GM18868 (cell line): ENCODE measurements at regions not wholly inside any gene's neighbourhood (a gene's known extent, or its start where the extent isn't known, plus 50 kb on each side); places are given as distances from the start of the nearest gene placed in this dataset.

Experiments
- ATAC-seq: cut with Tn5 transposase; IDR thresholded peaks from one replicate; pipeline ENCODE4 v1.9.1; 2021; ENCODE audit warnings: mild to moderate bottlenecking, moderate library complexity; ENCODE audit not compliant: unreplicated experiment

GRCh38 chr2:39534095-39534711, 97.1 kb upstream of the MAP4K3 start:
- no peak for ATAC-seq

- no peak for ATAC-seq
These were observed 98.6 kb upstream of the MAP4K3 start for GRCh38 chr2:39535636-39536185.

DNA sequence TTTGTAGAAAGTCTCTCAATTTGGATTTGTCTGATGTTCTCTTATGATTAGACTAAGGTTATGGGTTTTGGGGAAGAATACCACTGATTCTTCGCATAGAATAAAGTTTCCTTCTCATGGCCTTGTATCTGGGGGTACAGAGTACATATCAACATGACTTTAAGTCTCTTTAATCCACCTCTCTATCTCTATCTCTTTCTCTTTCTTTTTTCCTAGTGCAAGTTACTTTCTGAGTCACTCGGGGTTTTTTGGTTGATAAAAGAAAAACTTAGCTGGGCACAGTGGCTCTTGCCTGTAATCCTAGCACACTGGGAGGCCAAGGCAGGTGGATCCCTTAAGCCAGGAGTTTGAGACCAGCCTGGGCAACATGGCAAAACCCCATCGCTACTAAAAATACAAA, 100.1 kb upstream of the MAP4K3 start:
- no peak for ATAC-seq

DNA sequence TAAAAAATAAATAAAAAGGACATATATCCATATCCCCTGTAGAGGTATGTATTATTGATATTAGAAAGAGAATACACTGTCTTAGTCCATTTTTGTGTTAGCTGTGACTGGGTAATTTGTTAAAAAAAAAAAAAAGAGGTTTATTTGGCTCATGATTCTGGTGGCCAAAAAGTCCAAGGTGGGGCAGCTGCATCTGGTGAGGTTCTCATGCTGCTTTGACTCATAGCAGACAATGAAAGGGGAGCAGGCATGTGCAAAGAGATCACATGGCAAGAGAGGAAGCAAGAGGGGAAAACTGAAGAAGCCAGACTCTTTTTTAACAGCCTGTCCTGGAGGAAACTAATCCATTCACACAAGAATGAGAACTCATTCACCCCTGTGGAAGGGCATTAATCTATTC, 101.6 kb upstream of the MAP4K3 start:
- no peak for ATAC-seq

DNA sequence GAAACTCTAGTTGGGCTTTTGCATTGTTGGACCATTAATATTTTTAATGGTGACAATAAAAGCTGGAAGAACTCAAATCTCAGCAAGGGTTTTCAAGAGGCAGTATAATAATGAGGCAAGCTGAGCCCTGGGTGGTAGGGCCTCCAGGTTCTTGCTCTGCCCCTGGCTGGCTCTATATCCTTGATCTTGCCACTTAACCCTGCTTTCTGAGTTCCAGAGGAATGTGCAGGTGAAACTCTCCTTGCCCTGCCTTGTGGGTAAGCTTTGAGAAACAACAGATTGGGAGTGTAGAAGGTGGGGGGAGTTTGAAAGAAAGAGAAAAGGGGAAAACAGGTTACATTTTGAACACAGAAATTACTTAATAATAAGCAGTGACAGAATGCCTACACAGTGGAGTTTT, 103.3 kb upstream of the MAP4K3 start:
- no peak for ATAC-seq

GRCh38 chr2:39541011-39541930, 104.2 kb upstream of the MAP4K3 start:
- ATAC-seq = no peak

- ATAC-seq = no peak
These were observed 105.4 kb upstream of the MAP4K3 start for GRCh38 chr2:39542523-39542922.

DNA sequence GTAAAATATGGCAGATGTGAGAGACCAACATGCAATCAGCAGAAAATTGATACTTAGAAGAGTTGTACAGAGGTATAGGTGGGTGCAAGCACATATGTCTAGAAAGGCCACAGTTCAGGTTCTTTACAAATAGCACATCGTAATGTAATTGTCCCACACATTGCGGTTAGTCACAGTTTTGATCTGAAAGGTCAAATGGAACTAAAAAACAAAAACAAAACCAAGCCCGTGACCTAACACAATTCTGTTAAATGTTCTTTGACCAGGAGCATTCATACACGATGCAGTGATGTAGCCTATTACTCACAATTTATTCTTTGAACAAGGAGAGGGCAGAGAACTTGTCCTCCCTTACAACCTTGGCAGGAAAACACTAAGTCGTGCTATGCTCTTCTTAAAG, 108.9 kb upstream of the MAP4K3 start:
- ATAC-seq = no peak

GRCh38 chr2:39546409-39546808, 109.3 kb upstream of the MAP4K3 start:
- ATAC-seq = no peak

DNA sequence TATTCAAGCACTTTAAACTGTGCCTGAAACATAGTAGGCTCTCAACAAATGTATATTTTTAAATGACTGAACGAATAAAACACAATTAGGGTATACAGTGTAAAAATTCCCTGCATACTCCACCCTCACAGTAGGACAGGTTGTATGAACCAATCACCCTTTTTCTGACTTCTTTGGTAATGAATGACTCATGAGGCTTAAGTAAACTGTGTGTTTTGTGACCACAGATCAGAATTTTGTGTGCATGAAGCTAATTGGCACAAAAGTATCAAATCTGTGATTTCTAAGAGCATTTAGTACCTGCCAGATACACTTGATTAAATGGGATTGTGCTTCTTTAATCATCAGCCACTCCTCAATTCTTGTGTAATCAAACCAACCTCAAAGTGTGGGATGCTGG, 109.9 kb upstream of the MAP4K3 start:
- peak; percentile 62 for ATAC-seq

GRCh38 chr2:39547811-39548719, 111.0 kb upstream of the MAP4K3 start:
- ATAC-seq = no peak

- no peak for ATAC-seq
These were observed 111.9 kb upstream of the MAP4K3 start for GRCh38 chr2:39549000-39549399.

GRCh38 chr2:39549718-39550464, 112.8 kb upstream of the MAP4K3 start:
- no peak for ATAC-seq

GRCh38 chr2:39550701-39551285, 113.7 kb upstream of the MAP4K3 start:
- ATAC-seq = no peak

DNA sequence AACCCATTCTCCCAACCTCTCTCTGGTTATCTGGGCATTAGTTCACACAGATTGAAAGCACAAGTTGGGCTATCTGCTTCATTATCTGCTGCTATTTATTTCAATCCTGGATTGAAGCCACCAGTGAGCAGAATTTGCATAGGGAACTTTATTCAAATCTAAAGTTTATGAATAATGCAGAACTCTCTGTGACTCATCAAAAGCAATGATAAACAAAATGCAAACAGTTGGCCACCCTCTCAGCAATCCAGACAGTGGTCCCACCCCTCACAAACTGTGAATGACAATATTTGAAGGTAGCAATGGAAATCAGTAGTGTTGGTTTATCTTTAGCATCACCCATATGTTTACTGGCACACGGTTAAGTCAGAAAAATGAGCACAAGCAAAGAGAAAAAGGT, 106.8 kb upstream of the TMEM178A start:
- no peak for ATAC-seq

- ATAC-seq = no peak
These were observed 102.1 kb upstream of the TMEM178A start for GRCh38 chr2:39563572-39563971.

- no peak for ATAC-seq
These were observed 98.2 kb upstream of the TMEM178A start for GRCh38 chr2:39567507-39567906.

DNA sequence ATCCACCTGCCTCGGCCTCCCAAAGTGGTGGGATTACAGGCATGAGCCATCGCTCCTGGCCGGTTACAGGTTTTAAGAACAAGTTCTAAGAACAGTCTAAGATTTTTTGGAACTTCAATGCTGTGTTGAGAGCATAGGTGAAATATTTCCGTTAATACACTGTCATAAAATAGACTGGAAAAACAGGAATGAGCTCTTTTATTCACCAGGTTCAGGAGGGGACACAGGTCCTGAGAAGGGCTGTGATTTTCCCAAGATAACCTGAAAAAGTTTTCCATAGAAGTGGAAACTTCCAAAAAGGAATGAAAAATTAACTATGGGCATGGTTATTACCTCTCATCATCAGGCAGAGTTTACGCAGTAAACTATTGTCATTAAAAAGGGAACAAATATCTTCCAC, 97.6 kb upstream of the TMEM178A start:
- no peak for ATAC-seq

- ATAC-seq = no peak
These were observed 97.1 kb upstream of the TMEM178A start for GRCh38 chr2:39568561-39569006.

DNA sequence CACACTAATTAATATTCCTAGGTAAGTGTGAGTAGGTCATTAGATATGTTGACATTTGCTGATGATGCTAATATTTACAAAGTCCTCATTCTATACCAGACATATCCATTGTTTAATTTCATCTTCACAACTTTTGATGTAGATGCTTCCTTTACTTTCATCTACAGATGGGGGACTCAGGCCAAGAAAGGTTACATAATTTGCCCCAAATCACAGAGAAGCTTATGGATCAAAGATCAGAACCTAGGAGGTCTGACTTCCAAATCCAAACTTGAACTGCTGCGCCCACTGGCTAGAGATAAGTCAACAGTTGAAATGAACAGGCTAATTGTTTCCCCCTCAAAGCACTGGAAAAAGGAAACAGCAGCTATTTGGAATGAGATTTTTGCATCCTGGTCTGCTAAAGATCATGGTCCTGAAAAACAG, 95.6 kb upstream of the TMEM178A start:
- no peak for ATAC-seq
